ENCODE measurements at regions not wholly inside any gene's neighbourhood (a gene's known extent, or its start where the extent isn't known, plus 50 kb on each side); places are given as distances from the start of the nearest gene placed in this dataset.

DNA sequence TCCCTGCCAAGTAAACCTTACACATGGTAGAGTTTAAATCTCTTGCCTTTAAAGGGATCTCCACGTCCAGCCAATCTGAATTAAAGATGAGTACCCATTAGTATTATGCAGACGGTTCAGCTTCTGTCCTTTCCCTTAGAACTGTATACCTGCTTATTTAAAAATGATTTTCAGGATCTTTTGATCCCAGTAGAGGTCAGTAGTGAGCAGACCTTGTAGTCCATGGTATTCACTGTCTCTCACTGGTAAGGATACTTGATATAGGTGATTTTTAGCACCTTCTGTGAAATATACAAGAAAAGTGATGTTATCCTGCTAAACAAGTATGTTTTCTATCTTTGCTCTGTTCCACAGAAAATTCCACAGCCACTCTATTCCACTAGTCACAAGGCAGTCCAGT lies 1211.6 kb upstream of the ADGRL4 start:
- ATAC-seq (no peak), DNase-seq (ENCODE audit: low read depth, low spot score) (peak; percentile 27)
- POLR2A ChIA-PET = no interaction called here
- no TSS peak for BruUV-seq (replicated peaks)
- no peak overlapping the region for H3K27ac ChIP-seq (ENCODE audit: low read length)
- CTCF ChIA-PET = no interaction called here
- TF ChIP-seq SIN3A (IDR thresholded peaks at IDR 0.05; ENCODE audit: borderline replicate concordance, insufficient read depth, low read depth, low read length) = no peak
- TF ChIP-seq CTCF (IDR thresholded peaks at IDR 0.05) = peak; percentile 32; the same call in 1 of the 2 replicates
- H3K4me1 ChIP-seq (ENCODE audit: control insufficient read depth, insufficient read depth, low read length) = no peaks in the 10 kb centered on the region
- no peaks in the 10 kb centered on the region for H3K9me3 ChIP-seq (ENCODE audit: control insufficient read depth, insufficient read depth, low read depth, low read length)
- intact Hi-C loops (cut with micrococcal nuclease; ENCODE audit: unreplicated experiment) (loop anchor here (10.0 kb wide), 1 partner anchor 723 kb away; no protein-coding TSS in a partner anchor), in situ Hi-C loops (cut with HindIII; ENCODE audit: low pct_unique_long_range_greater_than_20kb, low sequenced_read_pairs) (no loop called here)
- no peaks in the 10 kb centered on the region for H3K36me3 ChIP-seq (ENCODE audit: control insufficient read depth, insufficient read depth, low read length)
- no peak overlapping the region for H3K4me3 ChIP-seq (ENCODE audit: low read depth in 2 of 2, low read length in 2 of 2)
- no peaks in the 10 kb centered on the region for H3K27me3 ChIP-seq (ENCODE audit: control insufficient read depth, insufficient read depth, low read length)

DNA sequence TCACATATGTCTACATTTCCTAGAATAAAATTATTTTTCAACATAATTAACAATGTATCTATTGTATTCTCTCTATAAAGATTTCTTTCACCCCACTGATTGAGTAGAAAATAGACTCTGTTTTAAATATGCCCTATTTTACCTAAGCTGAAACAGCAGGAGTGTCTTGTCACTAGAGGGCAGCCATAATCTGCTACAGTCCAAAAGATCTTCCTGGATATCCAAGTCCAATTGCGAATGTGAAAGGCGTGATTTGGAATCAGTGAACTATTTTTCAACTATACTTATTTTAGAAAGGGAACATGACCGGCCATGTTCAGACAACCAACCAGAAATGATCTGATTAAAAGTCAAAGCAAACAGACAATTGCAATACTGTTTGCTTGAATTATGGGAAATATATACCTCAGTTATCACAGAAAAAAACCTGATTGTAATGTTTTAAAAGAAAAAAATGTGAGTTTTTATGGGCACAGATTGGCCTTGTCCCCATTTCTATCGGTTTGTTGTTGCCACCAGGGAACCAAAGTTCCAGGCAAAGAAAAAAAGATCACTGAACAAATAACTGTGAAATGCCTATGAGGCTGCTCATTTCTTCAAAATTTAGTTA lies 1211.0 kb upstream of the ADGRL4 start:
- peak; percentile 59; the same call in 1 of the 2 replicates for TF ChIP-seq CTCF (IDR thresholded peaks at IDR 0.05)
- TF ChIP-seq, protein P1, sequence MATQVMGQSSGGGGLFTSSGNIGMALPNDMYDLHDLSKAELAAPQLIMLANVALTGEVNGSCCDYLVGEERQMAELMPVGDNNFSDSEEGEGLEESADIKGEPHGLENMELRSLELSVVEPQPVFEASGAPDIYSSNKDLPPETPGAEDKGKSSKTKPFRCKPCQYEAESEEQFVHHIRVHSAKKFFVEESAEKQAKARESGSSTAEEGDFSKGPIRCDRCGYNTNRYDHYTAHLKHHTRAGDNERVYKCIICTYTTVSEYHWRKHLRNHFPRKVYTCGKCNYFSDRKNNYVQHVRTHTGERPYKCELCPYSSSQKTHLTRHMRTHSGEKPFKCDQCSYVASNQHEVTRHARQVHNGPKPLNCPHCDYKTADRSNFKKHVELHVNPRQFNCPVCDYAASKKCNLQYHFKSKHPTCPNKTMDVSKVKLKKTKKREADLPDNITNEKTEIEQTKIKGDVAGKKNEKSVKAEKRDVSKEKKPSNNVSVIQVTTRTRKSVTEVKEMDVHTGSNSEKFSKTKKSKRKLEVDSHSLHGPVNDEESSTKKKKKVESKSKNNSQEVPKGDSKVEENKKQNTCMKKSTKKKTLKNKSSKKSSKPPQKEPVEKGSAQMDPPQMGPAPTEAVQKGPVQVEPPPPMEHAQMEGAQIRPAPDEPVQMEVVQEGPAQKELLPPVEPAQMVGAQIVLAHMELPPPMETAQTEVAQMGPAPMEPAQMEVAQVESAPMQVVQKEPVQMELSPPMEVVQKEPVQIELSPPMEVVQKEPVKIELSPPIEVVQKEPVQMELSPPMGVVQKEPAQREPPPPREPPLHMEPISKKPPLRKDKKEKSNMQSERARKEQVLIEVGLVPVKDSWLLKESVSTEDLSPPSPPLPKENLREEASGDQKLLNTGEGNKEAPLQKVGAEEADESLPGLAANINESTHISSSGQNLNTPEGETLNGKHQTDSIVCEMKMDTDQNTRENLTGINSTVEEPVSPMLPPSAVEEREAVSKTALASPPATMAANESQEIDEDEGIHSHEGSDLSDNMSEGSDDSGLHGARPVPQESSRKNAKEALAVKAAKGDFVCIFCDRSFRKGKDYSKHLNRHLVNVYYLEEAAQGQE (IDR thresholded peaks at IDR 0.05; ENCODE audit: insufficient read depth in 1 of 2, low read depth in 2 of 2, low read length in 1 of 2) = no peak
- H3K27ac ChIP-seq (ENCODE audit: low read length) = no peak overlapping the region
- no peak overlapping the region for H3K4me3 ChIP-seq (ENCODE audit: low read depth in 2 of 2, low read length in 2 of 2)
- POLR2A ChIA-PET = no interaction called here
- H3K4me1 ChIP-seq (ENCODE audit: control insufficient read depth, insufficient read depth, low read length) = no peaks in the 10 kb centered on the region
- H3K36me3 ChIP-seq (ENCODE audit: control insufficient read depth, insufficient read depth, low read length) = no peaks in the 10 kb centered on the region
- CTCF ChIA-PET = no interaction called here
- no TSS peak for BruUV-seq (replicated peaks)
- DNase-seq (ENCODE audit: low read depth, low spot score) (peak; percentile 22), ATAC-seq (no peak)
- intact Hi-C loops (cut with micrococcal nuclease; ENCODE audit: unreplicated experiment) = loop anchor here (10.0 kb wide), 1 partner anchor 723 kb away; no protein-coding TSS in a partner anchor
- H3K27me3 ChIP-seq (ENCODE audit: control insufficient read depth, insufficient read depth, low read length) = no peaks in the 10 kb centered on the region
- in situ Hi-C loops (cut with HindIII; ENCODE audit: low pct_unique_long_range_greater_than_20kb, low sequenced_read_pairs) = no loop called here
- H3K9me3 ChIP-seq (ENCODE audit: control insufficient read depth, insufficient read depth, low read depth, low read length) = no peaks in the 10 kb centered on the region

All from Panc1 (cell line).